NCI-H2227 treated with DMSO at 0.1 percent for 48 hours (cell line): ENCODE measurements at regions not wholly inside any gene's neighbourhood (a gene's known extent, or its start where the extent isn't known, plus 50 kb on each side); places are given as distances from the start of the nearest gene placed in this dataset.
"Not testable (repeated sequence)": the region's sequence is repeated elsewhere in the genome, so short reads cannot be mapped to it uniquely, and the experiment has no call there.

Source experiments
- DNase-seq: peaks from one replicate; lab custom pipeline; 2025; lab: John Stamatoyannopoulos, UW

GRCh38 chr15:31221936-31222515 lies 104.6 kb upstream of the KLF13 start:
- DNase-seq, result no peak

GRCh38 chr15:31222773-31223341 lies 103.8 kb upstream of the KLF13 start:
- no peak for DNase-seq

- no peak for DNase-seq
Observed at GRCh38 chr15:31223478-31224350, 102.9 kb upstream of the KLF13 start.

DNA sequence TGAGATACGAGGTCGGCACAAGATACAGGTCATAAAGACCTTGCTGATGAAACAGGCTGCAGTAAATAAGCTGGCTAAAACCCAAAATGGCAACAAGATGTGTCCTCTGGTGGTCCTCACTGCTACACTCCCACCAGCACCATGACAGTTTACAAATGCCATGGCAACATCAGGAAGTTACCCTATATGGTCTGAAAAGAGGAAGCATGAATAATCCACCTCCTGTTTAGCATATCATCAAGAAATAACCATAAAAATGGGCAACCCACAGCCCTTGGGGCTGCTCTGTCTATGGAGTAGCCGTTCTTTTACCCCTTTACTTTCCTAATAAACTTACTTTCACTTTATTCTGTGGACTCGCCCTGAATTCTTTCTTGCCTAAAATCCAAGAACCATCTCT lies 102.0 kb upstream of the KLF13 start:
- not testable (repeated sequence) for DNase-seq

DNA sequence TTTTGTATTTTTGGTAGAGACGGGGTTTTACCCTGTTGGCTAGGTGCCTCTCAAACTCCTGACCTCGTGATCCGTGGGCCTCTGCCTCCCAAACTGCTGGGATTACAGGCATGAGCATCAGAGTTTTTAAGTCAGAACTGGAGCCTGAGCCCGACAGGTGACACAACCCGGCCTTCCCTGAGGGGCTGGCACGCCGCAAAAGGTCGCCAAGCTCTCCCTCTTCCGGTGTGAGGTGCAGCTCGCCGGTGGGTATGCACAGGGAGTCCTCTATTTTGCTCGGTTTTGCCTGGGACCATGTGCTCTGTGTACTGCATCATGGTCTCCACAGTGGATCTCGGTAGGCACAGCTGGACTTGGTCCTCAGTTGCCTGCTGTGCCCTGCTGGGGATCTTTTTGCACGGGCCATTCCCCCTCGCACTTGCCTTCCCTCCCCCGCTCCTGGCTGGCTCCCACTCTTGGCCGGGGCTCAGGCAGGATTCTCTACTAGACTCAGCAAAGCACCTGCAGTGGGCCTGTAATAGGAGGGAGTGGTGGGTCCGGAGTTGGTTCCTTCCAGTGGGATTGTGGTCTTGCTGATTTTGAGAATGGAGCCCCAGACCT lies 101.2 kb upstream of the KLF13 start:
- no peak for DNase-seq

GRCh38 chr15:31226021-31226420 lies 100.6 kb upstream of the KLF13 start:
- DNase-seq, result no peak

- DNase-seq, result no peak
Observed at GRCh38 chr15:31227235-31227634, 99.4 kb upstream of the KLF13 start.

- DNase-seq, result no peak
Observed at GRCh38 chr15:31228011-31228484, 98.6 kb upstream of the KLF13 start.

- DNase-seq, result no peak
Observed at GRCh38 chr15:31228980-31229826, 97.4 kb upstream of the KLF13 start.

- DNase-seq, result no peak
Observed at GRCh38 chr15:31230630-31231485, 95.8 kb upstream of the KLF13 start.

GRCh38 chr15:31234815-31235214 lies 91.8 kb upstream of the KLF13 start:
- DNase-seq, result no peak

GRCh38 chr15:31235311-31236183 lies 91.1 kb upstream of the KLF13 start:
- peak; percentile 94 for DNase-seq

- DNase-seq, result peak; percentile 94
Observed at GRCh38 chr15:31236184-31237042, 90.2 kb upstream of the KLF13 start.

DNA sequence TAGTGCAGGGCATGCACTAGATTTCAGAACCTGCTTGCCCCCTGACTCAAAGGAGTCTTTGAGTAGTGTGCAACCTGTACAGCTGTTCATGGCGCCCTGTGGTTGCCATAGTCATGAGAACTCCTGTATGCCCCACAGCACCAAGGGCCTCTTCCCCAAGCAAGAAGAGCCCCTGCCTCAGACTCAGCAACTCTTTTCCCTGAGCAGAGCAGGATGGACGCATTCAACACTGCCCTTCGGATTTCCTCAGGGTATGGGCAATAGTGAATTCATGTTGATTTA lies 89.7 kb upstream of the KLF13 start:
- no peak for DNase-seq

GRCh38 chr15:31238906-31239305 lies 87.7 kb upstream of the KLF13 start:
- no peak for DNase-seq

DNA sequence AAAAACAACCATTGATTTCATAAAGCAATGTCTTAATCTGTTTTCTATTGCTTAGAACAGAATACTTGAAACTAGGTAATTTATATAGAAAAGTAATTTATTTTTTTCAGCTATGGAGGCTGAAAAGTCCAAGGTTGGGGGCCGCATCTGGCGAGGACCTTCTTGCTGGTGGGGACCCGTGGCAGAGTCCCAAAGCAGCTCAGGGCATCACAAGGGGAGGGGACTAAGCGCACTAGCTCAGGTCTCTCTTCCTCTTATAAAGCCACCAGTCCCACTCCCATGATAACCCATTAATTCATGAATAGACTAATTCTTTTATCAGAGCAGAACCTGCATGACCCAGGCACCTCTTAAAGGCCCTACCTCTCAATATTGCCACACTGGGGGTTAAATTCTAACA lies 87.2 kb upstream of the KLF13 start:
- DNase-seq, result no peak

GRCh38 chr15:31241888-31242522 lies 84.6 kb upstream of the KLF13 start:
- DNase-seq, result no peak

GRCh38 chr15:31243895-31244294 lies 82.7 kb upstream of the KLF13 start:
- no peak for DNase-seq
